ENCODE measurements at regions not wholly inside any gene's neighbourhood (a gene's known extent, or its start where the extent isn't known, plus 50 kb on each side); places are given as distances from the start of the nearest gene placed in this dataset.
"Not testable (repeated sequence)": the region's sequence is repeated elsewhere in the genome, so short reads cannot be mapped to it uniquely, and the experiment has no call there.

DNA sequence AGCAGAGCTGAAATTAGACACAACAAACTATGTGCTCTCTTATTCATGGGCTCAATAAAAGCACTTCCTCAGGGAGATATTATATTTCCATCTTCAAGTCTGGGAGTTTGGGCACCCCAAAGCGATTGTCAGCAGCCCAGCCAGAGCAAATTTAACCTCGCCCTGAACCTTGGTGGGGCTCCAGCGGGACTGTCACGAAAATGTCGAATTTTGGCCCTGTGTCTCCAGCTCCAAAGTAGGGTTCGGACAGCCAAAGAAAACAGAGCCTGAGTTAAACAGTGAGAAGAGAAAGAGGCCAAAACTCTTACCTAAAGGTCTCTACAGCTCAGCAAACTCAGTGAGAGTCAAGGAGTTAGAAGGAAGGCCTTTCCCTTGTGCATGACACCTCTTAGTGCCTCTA lies 432.9 kb downstream of the SPATA31D1 start:
- TF ChIP-seq ZNF274 (IDR thresholded peaks at IDR 0.05; ENCODE audit: low read depth, low read length) = no peak
- no peak for TF ChIP-seq SUZ12 (IDR thresholded peaks at IDR 0.05; ENCODE audit: extremely low read depth, insufficient read depth, insufficient read length)
- TF ChIP-seq YY1 (IDR thresholded peaks at IDR 0.05; ENCODE audit: insufficient read depth, insufficient read length) = no peak
- H3K9ac ChIP-seq (ENCODE audit: insufficient read length, low read depth) = no peak overlapping the region
- H3K36me3 ChIP-seq (ENCODE audit: insufficient read depth, insufficient read length, low read length) = no peaks in the 10 kb centered on the region
- no peak for DNase-seq (ENCODE audit: low read depth, low spot score)
- no peaks in the 10 kb centered on the region for H3K4me1 ChIP-seq (ENCODE audit: insufficient read depth, insufficient read length)
- no peak overlapping the region for H3K4me3 ChIP-seq (ENCODE audit: insufficient read length, low read depth)
- H3K9me3 ChIP-seq (ENCODE audit: insufficient read depth, low read length) = no peaks in the 10 kb centered on the region
- H3K27me3 ChIP-seq (ENCODE audit: insufficient read depth, insufficient read length) = no peaks in the 10 kb centered on the region

DNA sequence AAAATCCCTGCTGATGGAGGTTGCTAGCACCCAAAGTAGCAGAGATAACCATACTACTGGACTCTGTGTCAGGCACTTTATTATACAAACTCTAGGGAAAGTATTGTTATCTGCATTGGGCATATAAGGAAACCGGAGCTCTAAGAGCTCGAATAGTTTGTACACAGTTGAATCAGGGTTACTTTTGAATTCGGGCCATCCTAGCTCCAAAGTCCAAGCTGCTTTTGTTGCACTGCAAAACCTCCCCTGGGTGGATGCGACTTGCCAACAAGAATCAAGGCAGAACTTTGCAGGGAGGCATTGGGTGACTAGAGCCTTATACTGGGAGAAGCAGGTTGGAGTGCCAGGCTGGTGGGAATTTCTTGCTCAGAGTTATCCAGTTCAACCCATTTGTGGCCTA lies 435.1 kb downstream of the SPATA31D1 start:
- Histone ChIP-seq H3K36me3 (ENCODE audit: insufficient read depth, insufficient read length, low read length) (no peaks in the 10 kb centered on the region), H3K9me3 (ENCODE audit: insufficient read depth, low read length) (no peaks in the 10 kb centered on the region), H3K9ac (ENCODE audit: insufficient read length, low read depth) (no peak overlapping the region), H3K4me1 (ENCODE audit: insufficient read depth, insufficient read length) (no peaks in the 10 kb centered on the region), H3K4me3 (ENCODE audit: insufficient read length, low read depth) (no peak overlapping the region), H3K27me3 (ENCODE audit: insufficient read depth, insufficient read length) (no peaks in the 10 kb centered on the region)
- TF ChIP-seq ZNF274 (IDR thresholded peaks at IDR 0.05; ENCODE audit: low read depth, low read length) = no peak
- TF ChIP-seq YY1 (IDR thresholded peaks at IDR 0.05; ENCODE audit: insufficient read depth, insufficient read length) = no peak
- TF ChIP-seq SUZ12 (IDR thresholded peaks at IDR 0.05; ENCODE audit: extremely low read depth, insufficient read depth, insufficient read length) = no peak
- no peak for DNase-seq (ENCODE audit: low read depth, low spot score)

DNA sequence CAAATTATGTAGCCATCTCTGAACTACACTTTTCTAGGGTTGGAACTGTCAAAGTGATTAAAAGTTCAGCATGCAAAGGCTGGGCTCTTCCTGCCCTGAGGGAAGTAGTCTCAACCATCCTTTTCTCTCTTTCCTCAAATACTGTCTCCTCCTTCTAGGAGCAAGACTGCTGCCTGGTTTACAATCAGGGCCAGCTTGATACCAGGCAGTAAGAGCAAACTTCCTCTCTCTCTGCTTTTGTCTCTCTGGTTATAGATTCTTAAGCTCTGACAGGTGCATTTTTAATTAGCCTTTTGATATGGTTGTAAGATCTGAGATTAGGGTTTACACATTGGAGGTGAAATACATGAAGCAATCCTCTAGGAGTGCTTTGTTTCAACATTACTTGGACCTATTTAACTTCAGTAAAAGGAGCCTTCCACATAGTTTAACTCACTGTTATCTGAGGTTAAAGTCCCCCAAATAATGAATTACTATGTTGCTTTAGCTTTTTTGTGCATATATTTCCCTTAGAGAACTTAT lies 436.1 kb downstream of the SPATA31D1 start:
- DNase-seq (ENCODE audit: low read depth, low spot score) = no peak
- no peaks in the 10 kb centered on the region for H3K4me1 ChIP-seq (ENCODE audit: insufficient read depth, insufficient read length)
- no peak overlapping the region for H3K9ac ChIP-seq (ENCODE audit: insufficient read length, low read depth)
- no peak for TF ChIP-seq YY1 (IDR thresholded peaks at IDR 0.05; ENCODE audit: insufficient read depth, insufficient read length)
- TF ChIP-seq SUZ12 (IDR thresholded peaks at IDR 0.05; ENCODE audit: extremely low read depth, insufficient read depth, insufficient read length) = no peak
- TF ChIP-seq ZNF274 (IDR thresholded peaks at IDR 0.05; ENCODE audit: low read depth, low read length) = no peak
- H3K9me3 ChIP-seq (ENCODE audit: insufficient read depth, low read length) = no peaks in the 10 kb centered on the region
- no peaks in the 10 kb centered on the region for H3K27me3 ChIP-seq (ENCODE audit: insufficient read depth, insufficient read length)
- H3K4me3 ChIP-seq (ENCODE audit: insufficient read length, low read depth) = no peak overlapping the region
- H3K36me3 ChIP-seq (ENCODE audit: insufficient read depth, insufficient read length, low read length) = no peaks in the 10 kb centered on the region

DNA sequence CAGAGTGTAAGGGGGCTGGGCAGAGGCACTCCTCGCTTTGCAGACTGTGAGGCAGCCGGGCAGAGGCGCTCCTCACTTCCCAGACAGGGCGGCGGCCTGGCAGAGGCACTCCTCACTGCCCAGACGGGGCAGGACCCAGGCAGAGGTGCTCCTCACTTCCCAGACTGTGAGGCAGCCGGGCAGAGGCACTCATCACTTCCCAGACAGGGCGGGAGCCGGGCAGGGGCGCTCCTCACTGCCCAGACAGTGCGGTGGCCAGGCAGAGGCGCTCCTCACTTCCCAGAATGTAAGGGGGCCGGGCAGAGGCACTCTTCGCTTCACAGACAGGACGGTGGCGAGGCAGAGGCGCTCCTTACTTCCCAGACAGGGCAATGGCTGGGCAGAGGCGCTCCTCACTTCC lies 442.5 kb downstream of the SPATA31D1 start:
- DNase-seq (ENCODE audit: low read depth, low spot score) = no peak
- Histone ChIP-seq H3K27me3 (ENCODE audit: insufficient read depth, insufficient read length) (no peaks in the 10 kb centered on the region), H3K9ac (ENCODE audit: insufficient read length, low read depth) (no peak overlapping the region), H3K9me3 (ENCODE audit: insufficient read depth, low read length) (peaks cover 12% of the 10 kb centered on the region; the same call in 1 of the 2 replicates), H3K4me3 (ENCODE audit: insufficient read length, low read depth) (no peak overlapping the region), H3K36me3 (ENCODE audit: insufficient read depth, insufficient read length, low read length) (no peaks in the 10 kb centered on the region), H3K4me1 (ENCODE audit: insufficient read depth, insufficient read length) (no peaks in the 10 kb centered on the region)
- TF ChIP-seq SUZ12 (IDR thresholded peaks at IDR 0.05; ENCODE audit: extremely low read depth, insufficient read depth, insufficient read length) = no peak
- TF ChIP-seq YY1 (IDR thresholded peaks at IDR 0.05; ENCODE audit: insufficient read depth, insufficient read length) = no peak
- no peak for TF ChIP-seq ZNF274 (IDR thresholded peaks at IDR 0.05; ENCODE audit: low read depth, low read length)

DNA sequence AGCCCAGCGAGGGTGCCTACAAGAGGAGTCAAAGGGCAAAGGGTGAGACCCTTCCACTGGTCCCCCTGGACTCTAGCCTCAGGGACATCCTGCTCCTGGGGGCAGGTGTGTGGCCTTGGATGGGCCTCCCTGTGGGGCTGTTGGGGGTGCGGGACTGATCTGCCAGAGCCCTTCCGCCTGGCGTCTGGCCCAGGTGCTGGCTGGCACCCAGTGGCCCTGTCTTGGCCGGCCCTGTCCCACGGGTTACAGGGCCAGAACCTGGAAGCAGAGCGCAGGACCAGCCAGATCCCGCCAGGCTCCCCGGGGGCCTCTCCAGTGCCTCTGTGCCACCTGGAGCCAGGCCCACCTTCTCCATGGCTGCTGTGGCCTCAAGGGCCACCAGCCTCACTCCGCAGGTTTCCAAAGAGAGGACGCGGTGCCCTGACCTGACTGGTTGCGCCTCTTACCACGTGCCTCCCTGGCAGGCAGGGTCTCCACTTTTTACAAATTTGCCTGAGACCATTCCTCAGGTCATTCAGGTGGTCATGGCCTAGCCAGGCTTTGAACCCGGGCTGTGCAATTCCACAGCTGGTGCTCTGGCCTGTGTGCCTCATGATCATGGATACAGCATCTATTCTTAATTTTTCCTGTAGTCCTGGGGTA lies 444.8 kb downstream of the SPATA31D1 start:
- H3K4me1 ChIP-seq (ENCODE audit: insufficient read depth, insufficient read length); H3K9ac ChIP-seq (ENCODE audit: insufficient read length, low read depth); H3K36me3 ChIP-seq (ENCODE audit: insufficient read depth, insufficient read length, low read length); DNase-seq (ENCODE audit: low read depth, low spot score); H3K27me3 ChIP-seq (ENCODE audit: insufficient read depth, insufficient read length); H3K4me3 ChIP-seq (ENCODE audit: insufficient read length, low read depth): not testable (repeated sequence)
- H3K9me3 ChIP-seq (ENCODE audit: insufficient read depth, low read length) = peaks cover 19% of the 10 kb centered on the region

DNA sequence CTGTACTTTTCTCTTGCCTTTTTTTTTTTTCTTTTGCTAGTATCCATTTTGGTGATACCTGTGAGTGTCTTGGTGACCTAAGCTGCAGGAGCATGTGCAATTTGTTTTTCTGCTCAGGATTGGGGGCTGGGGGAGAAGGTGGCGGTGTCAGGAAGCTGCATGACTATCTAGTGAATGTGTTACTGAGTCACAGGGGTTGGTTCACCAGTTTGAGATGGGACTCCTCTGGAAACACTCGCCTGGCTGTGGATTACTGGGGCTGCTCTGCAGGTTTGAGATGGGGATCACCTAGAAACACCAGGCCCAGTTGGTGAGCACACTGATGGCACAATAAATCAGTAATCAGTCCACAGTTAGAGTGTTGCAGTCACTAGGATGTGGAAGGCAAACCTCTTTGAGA lies 447.9 kb downstream of the SPATA31D1 start:
- Histone ChIP-seq H3K9ac (ENCODE audit: insufficient read length, low read depth) (no peak overlapping the region), H3K4me1 (ENCODE audit: insufficient read depth, insufficient read length) (peaks cover 2% of the 10 kb centered on the region), H3K36me3 (ENCODE audit: insufficient read depth, insufficient read length, low read length) (no peaks in the 10 kb centered on the region), H3K9me3 (ENCODE audit: insufficient read depth, low read length) (peaks cover 41% of the 10 kb centered on the region), H3K4me3 (ENCODE audit: insufficient read length, low read depth) (no peak overlapping the region), H3K27me3 (ENCODE audit: insufficient read depth, insufficient read length) (no peaks in the 10 kb centered on the region)
- TF ChIP-seq YY1 (IDR thresholded peaks at IDR 0.05; ENCODE audit: insufficient read depth, insufficient read length) = no peak
- TF ChIP-seq SUZ12 (IDR thresholded peaks at IDR 0.05; ENCODE audit: extremely low read depth, insufficient read depth, insufficient read length) = no peak
- no peak for TF ChIP-seq ZNF274 (IDR thresholded peaks at IDR 0.05; ENCODE audit: low read depth, low read length)
- no peak for DNase-seq (ENCODE audit: low read depth, low spot score)

DNA sequence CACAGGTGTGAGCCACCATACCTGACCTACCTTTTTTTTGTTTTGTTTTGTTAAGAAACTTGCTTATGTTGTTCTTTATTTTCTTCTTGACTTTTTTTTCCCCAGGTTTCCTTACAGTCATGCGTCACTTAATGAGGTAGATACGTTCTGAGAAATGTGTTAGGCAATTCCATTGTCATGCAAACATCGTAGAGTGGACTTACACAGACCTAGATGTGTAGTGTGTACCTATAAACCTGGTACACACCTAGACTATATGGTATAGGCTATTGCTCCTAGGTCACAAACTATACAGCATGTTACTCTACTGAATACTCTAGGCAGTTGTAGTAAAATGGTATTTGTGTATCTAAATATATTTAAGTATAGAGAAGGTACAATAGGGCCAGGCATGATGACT lies 448.6 kb downstream of the SPATA31D1 start:
- DNase-seq (ENCODE audit: low read depth, low spot score); H3K9ac ChIP-seq (ENCODE audit: insufficient read length, low read depth): not testable (repeated sequence)
- H3K9me3 ChIP-seq (ENCODE audit: insufficient read depth, low read length) = peaks cover 44% of the 10 kb centered on the region

DNA sequence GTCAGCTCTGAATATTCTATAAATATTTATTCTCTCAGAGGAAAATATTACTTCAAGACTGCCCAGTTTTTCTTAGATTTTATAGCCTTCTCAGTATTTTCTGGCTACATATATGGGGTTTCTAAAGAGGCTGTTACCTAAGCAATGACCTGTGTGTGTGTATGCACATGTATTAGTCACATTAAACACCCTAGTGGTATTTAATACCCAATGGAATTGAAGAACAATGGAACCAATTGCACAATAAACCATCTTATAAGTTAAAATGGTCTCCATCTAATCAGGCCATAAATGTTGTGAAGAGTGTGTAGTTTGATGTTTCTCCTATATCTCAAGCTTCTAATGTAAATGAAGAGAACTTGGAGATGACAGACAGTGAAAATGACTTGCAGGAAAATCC lies 450.0 kb downstream of the SPATA31D1 start:
- Histone ChIP-seq H3K9me3 (ENCODE audit: insufficient read depth, low read length) (peaks cover 55% of the 10 kb centered on the region), H3K9ac (ENCODE audit: insufficient read length, low read depth) (no peak overlapping the region), H3K27me3 (ENCODE audit: insufficient read depth, insufficient read length) (no peaks in the 10 kb centered on the region), H3K36me3 (ENCODE audit: insufficient read depth, insufficient read length, low read length) (no peaks in the 10 kb centered on the region), H3K4me3 (ENCODE audit: insufficient read length, low read depth) (no peak overlapping the region), H3K4me1 (ENCODE audit: insufficient read depth, insufficient read length) (peaks cover 2% of the 10 kb centered on the region)
- DNase-seq (ENCODE audit: low read depth, low spot score) = no peak
- no peak for TF ChIP-seq SUZ12 (IDR thresholded peaks at IDR 0.05; ENCODE audit: extremely low read depth, insufficient read depth, insufficient read length)
- no peak for TF ChIP-seq ZNF274 (IDR thresholded peaks at IDR 0.05; ENCODE audit: low read depth, low read length)

More for the DNA sequence above, 448.6 kb downstream of the SPATA31D1 start:
- not testable (repeated sequence) for H3K4me1 ChIP-seq (ENCODE audit: insufficient read depth, insufficient read length); H3K27me3 ChIP-seq (ENCODE audit: insufficient read depth, insufficient read length); H3K36me3 ChIP-seq (ENCODE audit: insufficient read depth, insufficient read length, low read length); H3K4me3 ChIP-seq (ENCODE audit: insufficient read length, low read depth)
